ENCODE measurements at regions not wholly inside any gene's neighbourhood (a gene's known extent, or its start where the extent isn't known, plus 50 kb on each side); places are given as distances from the start of the nearest gene placed in this dataset.

GRCh38 chr9:3742586-3742985, 216.8 kb upstream of the RFX3 start:
- no peaks in the 10 kb centered on the region for H3K4me1 ChIP-seq
- H3K27me3 ChIP-seq: no peaks in the 10 kb centered on the region
- no peak overlapping the region for H3K27ac ChIP-seq
- DNase-seq (no peak), ATAC-seq (no peak)
- TF ChIP-seq CTCF (IDR thresholded peaks at IDR 0.05 in 4 of 5, conservative IDR thresholded peaks at IDR 0.05 in 1 of 5): no peak
- no peak for TF ChIP-seq POLR2A (IDR thresholded peaks at IDR 0.05)
- H3K9me3 ChIP-seq: no peaks in the 10 kb centered on the region
- in situ Hi-C loops (cut with MboI; ENCODE audit: low sequenced_read_pairs in 4 of 4): loop anchor here in 2 of 4 donors (25.0 kb wide), 1 partner anchor 595 kb away; no protein-coding TSS in a partner anchor
- intact Hi-C loops (cut with DNase I; ENCODE audit: low total_unique reads): no loop called here
- H3K4me3 ChIP-seq: no peak overlapping the region
- no peaks in the 10 kb centered on the region for H3K36me3 ChIP-seq

GRCh38 chr9:3741729-3742128, 215.9 kb upstream of the RFX3 start:
- no peak for DNase-seq
- H3K4me1 ChIP-seq: no peaks in the 10 kb centered on the region
- no peak overlapping the region for H3K4me3 ChIP-seq
- TF ChIP-seq CTCF (IDR thresholded peaks at IDR 0.05 in 4 of 5, conservative IDR thresholded peaks at IDR 0.05 in 1 of 5): no peak
- no peak for TF ChIP-seq POLR2A (IDR thresholded peaks at IDR 0.05)
- no peaks in the 10 kb centered on the region for H3K36me3 ChIP-seq
- ATAC-seq: no peak
- in situ Hi-C loops (cut with MboI; ENCODE audit: low sequenced_read_pairs in 4 of 4): loop anchor here in 2 of 4 donors (25.0 kb wide), 1 partner anchor 596 kb away; no protein-coding TSS in a partner anchor
- no peaks in the 10 kb centered on the region for H3K9me3 ChIP-seq
- no peaks in the 10 kb centered on the region for H3K27me3 ChIP-seq
- intact Hi-C loops (cut with DNase I; ENCODE audit: low total_unique reads): no loop called here
- H3K27ac ChIP-seq: no peak overlapping the region

- no peak for ATAC-seq
- intact Hi-C loops (cut with DNase I; ENCODE audit: low total_unique reads) (no loop called here), in situ Hi-C loops (cut with MboI; ENCODE audit: low sequenced_read_pairs in 4 of 4) (loop anchor here in 2 of 4 donors (25.0 kb wide), 1 partner anchor 596 kb away; no protein-coding TSS in a partner anchor)
- Histone ChIP-seq H3K4me1 (no peaks in the 10 kb centered on the region), H3K27ac (no peak overlapping the region), H3K9me3 (no peaks in the 10 kb centered on the region), H3K36me3 (no peaks in the 10 kb centered on the region), H3K27me3 (no peaks in the 10 kb centered on the region), H3K4me3 (no peak overlapping the region)
- no peak for DNase-seq
- TF ChIP-seq CTCF (IDR thresholded peaks at IDR 0.05 in 4 of 5, conservative IDR thresholded peaks at IDR 0.05 in 1 of 5) (no peak), POLR2A (IDR thresholded peaks at IDR 0.05) (no peak)
Measured at GRCh38 chr9:3740690-3741419, 215.1 kb upstream of the RFX3 start.

GRCh38 chr9:3736161-3736560, 210.4 kb upstream of the RFX3 start:
- intact Hi-C loops (cut with DNase I; ENCODE audit: low total_unique reads) (loop anchor here (10.0 kb wide), 1 partner anchor 639 kb away; no protein-coding TSS in a partner anchor), in situ Hi-C loops (cut with MboI; ENCODE audit: low sequenced_read_pairs in 4 of 4) (loop anchor here in 3 of 4 donors (10.0 to 25.0 kb wide), 2 partner anchors 599 to 601 kb away; no protein-coding TSS in a partner anchor)
- Histone ChIP-seq H3K27ac (no peak overlapping the region), H3K27me3 (no peaks in the 10 kb centered on the region), H3K4me1 (no peaks in the 10 kb centered on the region), H3K36me3 (no peaks in the 10 kb centered on the region), H3K9me3 (no peaks in the 10 kb centered on the region), H3K4me3 (no peak overlapping the region)
- TF ChIP-seq POLR2A (IDR thresholded peaks at IDR 0.05) (no peak), CTCF (IDR thresholded peaks at IDR 0.05 in 4 of 5, conservative IDR thresholded peaks at IDR 0.05 in 1 of 5) (no peak)
- ATAC-seq: no peak
- DNase-seq: no peak

Data from gastrocnemius medialis (tissue), 4 donors.